ENCODE measurements at regions not wholly inside any gene's neighbourhood (a gene's known extent, or its start where the extent isn't known, plus 50 kb on each side); places are given as distances from the start of the nearest gene placed in this dataset.
"Not testable (repeated sequence)": the region's sequence is repeated elsewhere in the genome, so short reads cannot be mapped to it uniquely, and the experiment has no call there.

- not testable (repeated sequence) for DNase-seq (ENCODE audit: low spot score)
Observed at GRCh38 chrX:39277685-39278390, 476.6 kb downstream of the MID1IP1 start.

GRCh38 chrX:39283239-39283638, 482.0 kb downstream of the MID1IP1 start:
- DNase-seq (ENCODE audit: low spot score): no peak

GRCh38 chrX:39288592-39288991, 487.3 kb downstream of the MID1IP1 start:
- no peak for DNase-seq (ENCODE audit: low spot score)

GRCh38 chrX:39289827-39290226, 488.6 kb downstream of the MID1IP1 start:
- no peak for DNase-seq (ENCODE audit: low spot score)

- no peak for DNase-seq (ENCODE audit: low spot score)
Observed at GRCh38 chrX:39293203-39293602, 491.9 kb downstream of the MID1IP1 start.

- DNase-seq (ENCODE audit: low spot score): no peak
Observed at GRCh38 chrX:39296472-39296871, 495.2 kb downstream of the MID1IP1 start.

- DNase-seq (ENCODE audit: low spot score): no peak
Observed at GRCh38 chrX:39298821-39299220, 497.6 kb downstream of the MID1IP1 start.

- DNase-seq (ENCODE audit: low spot score): no peak
Observed at GRCh38 chrX:39299615-39300014, 498.4 kb downstream of the MID1IP1 start.

- no peak for DNase-seq (ENCODE audit: low spot score)
Observed at GRCh38 chrX:39301036-39301435, 499.8 kb downstream of the MID1IP1 start.

GRCh38 chrX:39302838-39303237, 501.6 kb downstream of the MID1IP1 start:
- DNase-seq (ENCODE audit: low spot score): no peak

GRCh38 chrX:39304746-39305145, 503.5 kb downstream of the MID1IP1 start:
- no peak for DNase-seq (ENCODE audit: low spot score)

GRCh38 chrX:39307488-39307887, 506.2 kb downstream of the MID1IP1 start:
- no peak for DNase-seq (ENCODE audit: low spot score)

GRCh38 chrX:39308126-39308525, 506.9 kb downstream of the MID1IP1 start:
- DNase-seq (ENCODE audit: low spot score): no peak

GRCh38 chrX:39309018-39309635, 507.9 kb downstream of the MID1IP1 start:
- no peak for DNase-seq (ENCODE audit: low spot score)

- no peak for DNase-seq (ENCODE audit: low spot score)
Observed at GRCh38 chrX:39309721-39310152, 508.5 kb downstream of the MID1IP1 start.

- DNase-seq (ENCODE audit: low spot score): no peak
Observed at GRCh38 chrX:39310891-39311290, 509.6 kb downstream of the MID1IP1 start.

- DNase-seq (ENCODE audit: low spot score): no peak
Observed at GRCh38 chrX:39311646-39312045, 510.4 kb downstream of the MID1IP1 start.

- DNase-seq (ENCODE audit: low spot score): no peak
Observed at GRCh38 chrX:39313146-39313545, 511.9 kb downstream of the MID1IP1 start.

- DNase-seq (ENCODE audit: low spot score): no peak
Observed at GRCh38 chrX:39318506-39319343, 517.5 kb downstream of the MID1IP1 start.

- no peak for DNase-seq (ENCODE audit: low spot score)
Observed at GRCh38 chrX:39320165-39320564, 518.9 kb downstream of the MID1IP1 start.

GRCh38 chrX:39322496-39322895, 521.2 kb downstream of the MID1IP1 start:
- DNase-seq (ENCODE audit: low spot score): no peak
